ENCODE measurements at regions not wholly inside any gene's neighbourhood (a gene's known extent, or its start where the extent isn't known, plus 50 kb on each side); places are given as distances from the start of the nearest gene placed in this dataset.
A peak's percentile ranks its signal among the peaks of the same experiment; 100 is the strongest.
"Not testable (repeated sequence)": the region's sequence is repeated elsewhere in the genome, so short reads cannot be mapped to it uniquely, and the experiment has no call there.

DNA sequence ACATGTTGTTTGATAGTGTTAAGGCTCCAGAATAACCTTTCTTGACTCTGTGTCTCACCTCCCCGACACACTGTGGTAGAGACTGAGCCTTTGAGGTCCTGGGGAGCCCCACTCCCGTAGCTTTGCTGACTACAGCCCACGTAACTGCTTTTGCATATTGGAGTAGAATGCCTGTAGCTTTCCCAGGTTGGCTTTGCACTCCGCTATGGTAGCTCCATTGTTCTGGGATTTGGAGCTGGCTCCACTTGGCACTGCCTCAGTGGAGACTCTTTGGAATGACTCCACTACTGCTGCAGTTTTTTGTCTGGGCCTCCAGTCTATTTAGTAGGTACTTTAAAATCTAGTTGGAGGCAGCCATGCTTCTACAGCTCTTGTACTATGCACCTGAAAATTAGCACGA, 56.2 kb upstream of the ANXA1 start:
- no peak for DNase-seq (ENCODE audit: low spot score)

DNA sequence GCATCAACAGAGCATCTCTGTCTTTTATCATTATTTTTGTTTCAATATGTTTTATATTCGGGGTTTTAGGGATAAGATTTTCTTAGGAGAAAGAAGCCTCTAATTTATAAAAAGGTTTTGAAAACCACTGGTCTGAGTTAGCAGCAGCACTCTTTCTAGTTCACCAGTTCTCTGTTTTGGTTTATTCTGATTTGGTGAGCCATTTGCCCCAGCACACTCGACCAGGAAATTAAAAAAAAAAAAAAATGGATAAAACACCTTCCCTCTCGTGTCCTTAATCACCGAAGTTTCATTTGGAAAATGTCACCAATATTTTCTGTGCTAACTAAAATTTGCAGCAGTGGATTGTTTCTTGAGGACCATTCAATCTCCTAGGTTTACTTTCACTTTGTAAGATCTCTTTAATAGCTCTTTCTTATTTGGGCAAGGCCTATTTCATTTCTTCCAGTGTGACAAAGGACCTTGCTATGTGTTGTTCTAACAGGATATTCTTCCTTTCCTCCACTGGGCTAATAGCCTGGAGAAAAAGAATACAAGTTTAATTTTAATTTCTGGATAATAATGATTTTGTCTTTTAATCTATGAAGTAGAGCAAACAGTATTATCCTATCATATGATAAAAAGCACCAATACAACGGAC, 57.8 kb upstream of the ANXA1 start:
- peak; percentile 39 for DNase-seq (ENCODE audit: low spot score)

DNA sequence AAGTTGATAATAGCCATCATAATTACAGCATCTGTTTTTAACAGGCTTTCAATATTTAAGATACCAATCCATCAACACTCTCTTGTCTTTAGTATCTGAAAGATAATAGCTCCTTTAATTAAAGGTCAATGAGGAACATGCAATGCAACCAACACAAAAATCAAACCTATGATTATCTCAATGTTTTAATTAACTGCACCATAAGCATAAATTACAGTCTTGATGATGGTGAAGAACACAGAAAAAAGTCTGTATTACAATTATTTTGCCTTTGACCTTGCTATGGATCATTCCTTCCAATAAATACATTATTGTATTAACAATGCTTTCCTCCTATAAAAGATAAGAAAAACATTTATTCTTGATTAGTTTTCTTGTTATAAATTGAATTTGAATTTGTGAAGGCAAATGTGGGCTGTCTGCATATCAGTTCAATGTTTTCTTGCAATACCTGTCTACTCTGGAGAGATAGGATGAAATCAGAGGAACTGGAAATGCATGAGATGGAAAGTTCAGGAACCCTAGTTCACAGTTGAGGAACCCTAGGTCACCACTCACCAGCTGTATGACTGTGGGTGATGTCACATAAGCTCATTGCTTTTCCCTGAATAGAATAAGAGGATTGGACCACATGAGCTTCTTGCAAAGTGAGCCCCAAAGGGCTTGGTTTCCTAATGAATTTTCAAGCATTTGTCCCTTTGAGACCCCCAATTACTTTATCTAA, 58.5 kb upstream of the ANXA1 start:
- DNase-seq (ENCODE audit: low spot score) = no peak

DNA sequence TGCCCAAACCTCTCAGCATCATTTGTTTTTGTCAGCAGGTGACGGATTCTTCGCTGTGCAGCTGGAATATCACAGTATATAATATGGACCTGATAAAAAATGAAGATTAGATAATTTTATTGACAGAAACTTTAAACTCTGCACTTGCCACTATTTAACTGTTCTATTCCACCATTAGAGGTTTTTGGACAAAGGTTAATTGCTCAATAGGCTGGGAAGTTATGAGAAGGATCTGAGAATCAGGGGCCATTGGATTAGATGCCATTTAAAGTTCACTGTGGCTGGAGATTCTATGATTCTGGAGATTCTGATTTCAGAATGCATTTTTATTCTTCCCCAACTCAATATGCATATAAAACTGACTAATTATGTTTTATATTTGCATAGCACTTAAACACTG, 59.8 kb upstream of the ANXA1 start:
- no peak for DNase-seq (ENCODE audit: low spot score)

DNA sequence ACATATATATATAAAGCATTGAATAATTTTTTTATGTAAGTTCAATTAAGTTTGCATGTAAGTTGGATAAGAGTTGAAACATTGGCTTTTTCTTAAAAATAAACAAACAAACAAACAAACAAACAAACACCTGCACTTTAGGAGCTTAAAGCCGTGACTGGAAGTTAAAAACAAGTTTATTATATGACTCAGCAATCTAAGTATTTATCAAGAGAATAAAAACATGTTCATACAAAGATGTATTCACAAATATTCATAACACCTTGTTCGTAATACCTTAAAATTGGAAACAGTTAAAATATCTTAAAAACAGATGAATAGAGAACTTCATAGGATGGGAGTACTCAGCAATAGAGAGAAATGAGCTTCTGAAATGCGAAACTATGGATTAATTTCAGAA, 61.5 kb upstream of the ANXA1 start:
- DNase-seq (ENCODE audit: low spot score) = no peak

DNA sequence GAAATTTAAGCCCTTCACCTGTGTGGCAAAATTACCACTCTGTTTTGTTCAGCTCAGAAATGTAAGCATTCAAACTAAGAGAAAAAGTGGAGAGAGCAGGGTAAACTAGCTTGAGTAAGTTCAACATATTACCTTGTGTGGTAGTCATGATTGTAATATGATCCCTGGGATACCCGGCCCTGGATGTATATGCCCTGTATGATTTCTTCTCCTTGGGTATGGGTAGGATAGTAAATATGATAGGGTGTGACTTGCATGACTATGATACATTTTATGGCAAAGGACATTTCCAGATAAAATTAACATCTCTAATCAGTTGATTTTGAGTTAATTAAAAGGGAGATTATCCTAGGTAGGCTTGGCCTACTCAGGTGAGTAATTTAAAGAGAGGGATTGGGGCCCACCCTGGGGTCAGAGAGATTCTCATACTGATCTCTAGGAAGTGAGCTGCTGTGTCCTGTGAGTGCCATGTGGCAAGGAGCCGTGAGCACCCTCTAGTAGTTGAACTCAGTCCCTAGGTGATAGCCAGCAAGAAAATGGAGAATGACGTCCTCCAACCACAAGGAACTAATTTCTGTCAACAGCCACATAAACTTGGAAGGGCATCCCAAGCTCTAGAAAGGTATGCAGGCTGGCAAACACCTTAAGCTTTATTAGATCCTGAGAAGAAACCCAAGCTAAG, 62.2 kb upstream of the ANXA1 start:
- no peak for DNase-seq (ENCODE audit: low spot score)

DNA sequence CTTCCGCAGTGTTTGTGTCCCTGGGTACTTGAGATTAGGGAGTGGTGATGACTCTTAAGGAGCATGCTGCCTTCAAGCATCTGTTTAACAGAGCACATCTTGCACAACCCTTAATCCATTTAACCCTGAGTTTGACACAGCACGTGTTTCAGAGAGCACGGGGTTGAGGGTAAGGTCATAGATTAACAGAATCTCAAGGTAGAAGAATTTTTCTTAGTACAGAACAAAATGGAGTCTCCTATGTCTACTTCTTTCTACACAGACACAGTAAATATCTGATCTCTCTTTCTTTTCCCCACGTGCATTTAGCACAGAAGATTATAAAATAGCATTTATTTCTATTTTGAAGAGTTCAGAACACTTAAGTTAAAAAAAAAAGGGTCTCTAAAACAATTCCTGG, 63.8 kb upstream of the ANXA1 start:
- DNase-seq (ENCODE audit: low spot score) = not testable (repeated sequence)

DNA sequence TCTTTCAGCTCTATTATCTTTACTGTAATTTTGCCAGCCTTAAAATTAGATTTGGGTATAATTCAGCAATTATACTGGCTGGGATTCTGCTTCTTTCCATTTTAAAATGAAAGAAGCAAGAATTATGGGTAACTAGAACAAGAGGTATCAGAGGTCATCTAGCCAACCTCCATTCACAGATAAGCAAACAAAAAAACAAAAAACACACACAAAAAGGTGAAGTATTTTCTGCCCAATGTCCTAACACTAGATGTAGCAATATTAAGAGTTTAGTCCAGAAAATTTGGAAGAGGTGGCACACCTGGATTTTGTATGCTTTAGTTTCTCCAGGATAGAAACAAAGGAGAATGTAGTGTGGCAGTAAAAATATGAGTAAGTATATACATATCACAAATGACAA, 68.1 kb upstream of the ANXA1 start:
- DNase-seq (ENCODE audit: low spot score) = no peak

DNA sequence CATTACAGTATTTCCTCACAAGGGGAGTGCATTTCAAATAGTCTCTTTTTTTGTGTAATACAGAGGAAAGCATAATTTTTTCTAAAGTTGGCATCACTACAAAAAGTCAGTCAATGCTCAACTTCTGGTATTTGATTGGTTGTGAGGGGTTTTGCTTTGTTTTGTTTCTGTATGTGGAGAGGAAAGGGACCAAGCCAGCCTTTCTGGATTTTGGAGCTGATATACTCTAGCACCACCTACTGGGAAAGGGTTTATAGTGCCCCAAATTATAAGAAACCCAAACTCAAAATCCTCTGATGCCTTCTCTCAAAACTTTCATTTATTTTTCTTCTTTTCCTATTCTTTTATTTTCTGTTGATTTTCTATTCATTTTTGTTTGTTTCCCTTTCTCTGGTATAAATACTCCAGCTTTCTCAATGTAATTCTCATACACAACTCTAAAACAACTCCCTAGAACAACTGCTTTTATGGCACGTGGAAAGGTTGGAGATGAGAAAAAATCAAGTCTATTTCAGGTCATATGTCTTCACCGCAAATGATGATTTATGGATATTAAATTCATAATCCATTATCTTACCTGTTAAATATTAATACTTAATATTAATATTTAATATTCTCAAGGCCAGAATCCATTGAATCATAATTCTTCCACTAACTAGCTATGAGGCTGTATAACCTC, 69.5 kb upstream of the ANXA1 start:
- peak; percentile 71 for DNase-seq (ENCODE audit: low spot score)

DNA sequence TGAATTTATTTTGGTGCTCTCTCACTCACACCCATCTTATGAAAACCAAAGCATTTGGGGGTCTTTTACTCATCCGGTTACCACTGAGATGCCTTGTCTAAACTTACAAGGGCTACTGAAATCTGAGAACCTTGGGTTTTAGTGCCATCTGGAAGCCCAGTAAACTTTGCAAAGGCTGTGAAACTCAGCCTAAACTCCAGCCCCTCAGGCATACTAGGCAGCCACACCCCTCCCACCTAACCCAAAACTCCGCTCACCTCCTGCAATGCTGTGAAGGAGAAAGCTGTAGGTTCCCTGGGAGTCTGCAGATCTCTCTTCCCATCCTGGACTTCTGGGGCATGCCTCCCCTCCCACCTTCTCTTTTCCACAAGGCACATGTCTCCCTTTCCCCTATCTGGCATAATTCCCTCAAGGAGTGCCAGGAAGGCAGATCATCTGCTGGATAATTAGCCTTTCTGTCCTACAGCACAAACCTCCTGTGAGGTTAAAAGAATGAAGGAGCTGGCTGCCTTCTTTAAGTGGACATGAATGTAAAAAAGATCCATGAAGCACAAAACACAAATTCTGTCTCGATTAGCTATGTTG, 71.5 kb upstream of the ANXA1 start:
- DNase-seq (ENCODE audit: low spot score) = no peak

DNA sequence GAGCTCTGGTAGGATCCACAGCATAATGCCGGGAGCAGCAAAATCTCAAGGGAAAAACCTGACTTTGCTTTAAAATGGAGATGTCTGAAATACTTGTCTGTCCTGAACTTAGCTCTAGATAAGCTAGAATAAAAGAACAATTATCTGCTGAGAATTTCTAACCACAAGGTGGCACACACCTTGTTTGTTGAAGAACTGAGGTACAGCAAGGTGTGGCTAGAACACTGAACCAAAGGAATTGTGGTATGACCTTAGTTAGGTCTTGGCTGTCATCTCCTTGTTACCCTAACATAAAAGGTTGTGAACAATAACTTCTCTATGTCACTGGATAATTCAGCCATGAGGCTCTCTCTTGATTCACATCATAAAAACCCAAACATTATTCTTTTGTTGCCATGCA, 72.3 kb upstream of the ANXA1 start:
- no peak for DNase-seq (ENCODE audit: low spot score)

DNA sequence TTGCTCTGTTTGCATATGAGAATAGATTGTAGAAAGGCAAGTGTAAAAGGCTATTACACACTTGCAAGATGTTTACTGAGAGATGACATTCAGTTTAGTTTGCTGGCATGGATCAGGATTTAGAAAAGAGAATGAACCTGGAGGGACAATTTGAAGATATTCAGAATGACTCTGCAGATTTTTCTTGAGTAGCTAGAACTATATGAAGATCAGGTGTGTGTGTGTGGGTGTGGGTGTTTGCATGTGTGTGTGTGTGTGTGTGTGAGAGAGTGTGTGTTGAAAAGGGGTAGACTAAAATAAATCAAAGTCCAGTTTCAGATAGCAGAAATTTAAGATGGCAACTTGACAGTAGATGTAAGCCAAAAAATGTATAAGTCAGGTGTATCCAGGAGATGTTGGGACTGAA, 74.0 kb upstream of the ANXA1 start:
- no peak for DNase-seq (ENCODE audit: low spot score)

DNA sequence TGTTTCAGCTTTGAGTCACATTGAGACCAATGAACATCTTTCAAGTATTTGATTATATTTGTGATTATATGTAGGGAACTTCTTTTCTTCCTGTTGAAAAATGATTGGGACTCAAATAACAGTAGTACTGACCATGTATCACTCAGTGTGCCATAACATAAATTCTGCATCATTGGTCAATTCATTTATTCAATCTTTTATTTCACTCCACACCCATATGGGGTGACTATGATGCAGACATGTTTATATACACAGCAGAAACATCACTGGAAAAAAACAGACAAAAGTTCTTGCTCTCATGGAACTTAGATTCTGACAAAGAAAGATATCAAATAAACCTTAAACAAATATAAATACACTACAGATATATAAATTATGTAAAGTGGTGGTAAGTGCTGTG, 74.7 kb upstream of the ANXA1 start:
- DNase-seq (ENCODE audit: low spot score) = no peak

DNA sequence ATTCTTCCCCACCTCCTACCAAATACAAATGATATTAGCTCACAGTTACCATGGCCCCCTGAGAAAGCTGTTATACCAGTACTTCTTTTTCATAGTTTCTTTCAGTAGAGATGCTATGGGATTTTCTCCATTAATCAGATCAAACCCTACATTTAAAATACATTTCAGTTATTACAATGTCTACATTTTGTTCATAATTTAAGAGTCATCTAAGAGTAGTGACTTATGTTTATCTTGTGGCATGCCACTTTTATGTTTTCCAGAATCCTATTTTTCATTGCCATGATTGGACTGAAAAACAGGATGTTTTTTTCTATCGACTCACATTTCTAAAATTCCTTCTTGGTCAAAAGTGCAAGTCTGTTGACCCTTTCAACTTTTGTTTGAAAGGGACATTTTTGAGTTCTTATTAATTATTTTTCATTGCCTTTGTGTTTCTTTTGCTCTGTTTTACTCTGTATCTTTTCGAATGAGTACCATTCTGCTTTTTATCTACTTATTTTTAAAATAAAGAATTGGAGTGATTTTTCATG, 77.4 kb upstream of the ANXA1 start:
- DNase-seq (ENCODE audit: low spot score) = peak; percentile 22

DNA sequence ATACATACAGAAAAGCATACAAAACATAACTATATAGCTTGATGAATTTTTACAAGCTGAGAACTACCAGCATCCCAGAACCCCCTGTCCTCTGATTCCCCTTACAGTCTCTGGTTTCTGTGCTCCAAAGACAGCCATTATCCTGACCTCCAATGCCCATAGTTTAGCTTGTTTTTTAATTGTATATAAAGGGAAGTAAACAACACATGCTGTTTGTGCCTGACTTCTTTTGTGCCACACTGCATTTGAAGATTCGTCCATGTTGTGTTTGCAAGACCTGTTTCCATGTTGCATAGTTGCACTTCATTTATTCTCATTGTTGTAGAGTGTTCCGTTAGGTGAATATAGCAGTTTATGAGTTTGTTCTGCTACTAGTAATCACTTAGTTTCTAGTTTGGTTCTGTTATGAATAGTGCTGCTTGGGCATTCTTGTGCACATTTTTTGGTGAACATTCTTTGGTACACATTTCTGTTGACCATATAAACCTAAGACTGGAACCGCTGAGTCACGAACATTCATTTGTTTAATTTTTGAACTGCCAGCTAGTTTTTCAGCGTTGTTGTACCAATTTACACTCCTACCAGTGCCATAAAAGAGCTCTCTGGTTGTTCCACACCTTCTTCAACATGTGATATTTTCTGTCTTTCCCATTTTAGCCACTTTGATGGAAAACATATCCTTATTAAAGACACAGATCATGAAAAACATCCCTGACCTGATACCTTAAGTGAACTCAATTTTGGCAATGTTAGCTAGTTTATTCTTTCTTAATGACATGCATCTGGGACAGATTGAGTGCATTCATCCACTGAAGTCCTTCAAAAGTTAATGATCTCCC, 78.1 kb upstream of the ANXA1 start:
- DNase-seq (ENCODE audit: low spot score) = peak; percentile 19

DNA sequence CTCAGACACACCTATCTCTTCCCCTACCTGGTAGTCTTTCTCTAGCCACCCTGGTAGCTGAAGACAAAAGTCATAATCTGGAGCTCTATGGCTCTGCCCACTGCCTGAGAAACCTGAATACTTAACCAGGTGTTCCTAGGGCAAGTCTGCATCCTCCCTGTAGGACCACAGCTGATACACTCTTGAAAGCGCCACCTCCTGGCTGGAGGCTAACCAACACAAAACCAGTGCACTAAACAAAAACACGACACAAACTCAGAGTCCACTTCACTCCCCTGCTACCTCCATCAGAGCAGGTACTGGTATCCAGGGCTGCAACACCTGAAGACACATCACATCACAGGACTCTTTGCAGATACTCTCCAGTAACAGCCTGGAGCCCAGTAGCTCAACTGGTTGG, 84.6 kb upstream of the ANXA1 start:
- DNase-seq (ENCODE audit: low spot score) = no peak

DNA sequence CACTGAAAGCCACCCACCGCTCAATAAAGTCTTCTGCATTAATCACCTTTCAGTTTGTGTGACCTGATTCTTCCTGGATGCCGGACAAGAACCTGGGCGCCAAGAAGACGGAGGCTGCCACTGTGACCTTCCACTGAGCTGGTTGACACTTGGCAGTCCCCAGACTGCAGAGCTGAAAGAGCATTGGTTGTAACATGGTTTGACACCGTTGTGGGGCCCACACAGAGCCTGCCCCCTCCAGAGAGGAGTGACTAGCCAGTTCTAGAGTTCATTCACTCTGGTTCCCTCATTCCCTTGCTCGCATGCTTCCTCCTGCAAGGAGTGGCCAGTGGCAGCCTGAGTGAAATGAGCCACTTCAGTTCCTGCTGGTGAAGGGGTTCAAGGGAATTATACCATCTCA, 86.2 kb upstream of the ANXA1 start:
- DNase-seq (ENCODE audit: low spot score) = no peak

DNA sequence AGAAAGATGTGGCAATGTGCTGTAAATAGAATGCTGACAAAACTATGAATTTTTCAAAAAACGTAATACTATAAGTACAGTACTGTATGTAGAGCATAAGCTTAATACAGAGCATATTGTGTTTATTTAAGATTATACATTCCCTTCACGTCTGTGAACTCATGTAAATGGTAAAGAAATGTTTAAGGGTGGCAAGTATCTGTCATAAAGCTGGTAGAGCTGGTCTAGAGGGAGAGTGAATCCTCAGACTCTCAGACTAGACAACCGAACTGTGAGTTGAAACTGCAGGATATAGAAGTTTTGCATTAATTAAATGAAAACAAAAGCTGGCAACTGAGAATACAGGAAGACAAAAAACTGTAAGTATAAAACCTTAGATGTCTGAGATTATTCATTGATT, 87.3 kb upstream of the ANXA1 start:
- DNase-seq (ENCODE audit: low spot score) = no peak

DNA sequence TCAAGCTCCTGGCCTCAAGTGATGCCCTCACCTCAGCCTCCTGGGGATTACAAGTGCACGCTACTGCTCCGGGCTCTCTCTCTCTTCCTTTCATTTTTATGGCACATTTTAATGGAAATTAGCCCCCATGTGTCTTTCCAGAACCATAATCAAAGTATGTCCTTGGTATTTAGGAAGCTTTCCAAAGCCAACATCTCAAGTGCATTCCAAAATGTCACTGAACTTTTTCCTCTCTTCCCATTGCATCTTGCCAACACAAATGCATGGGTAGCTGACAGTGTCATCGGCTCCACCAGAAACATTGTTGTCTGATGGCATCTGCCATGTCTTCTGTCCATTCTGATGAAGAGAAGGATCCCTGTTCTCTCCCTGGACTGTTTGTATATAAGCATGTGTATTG, 90.5 kb upstream of the ANXA1 start:
- DNase-seq (ENCODE audit: low spot score) = no peak

DNA sequence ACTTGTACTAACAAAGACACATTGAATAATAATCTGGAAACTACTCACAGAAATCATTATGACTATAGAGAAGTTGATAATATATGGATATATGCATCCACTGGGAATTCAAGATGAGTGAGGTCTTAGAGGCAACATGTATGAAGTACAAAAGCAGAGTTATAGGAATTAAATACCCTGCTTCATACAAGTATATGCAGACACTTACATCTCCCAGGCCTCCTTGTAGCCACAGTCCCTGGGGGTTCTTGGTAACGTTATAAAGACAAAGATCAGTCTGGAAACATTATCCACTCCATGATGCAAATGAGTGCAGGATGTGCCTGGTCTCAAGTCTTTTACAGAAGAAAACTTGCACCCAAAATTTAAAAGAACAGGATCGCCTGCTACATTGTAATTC, 92.4 kb upstream of the ANXA1 start:
- DNase-seq (ENCODE audit: low spot score) = no peak

DNA sequence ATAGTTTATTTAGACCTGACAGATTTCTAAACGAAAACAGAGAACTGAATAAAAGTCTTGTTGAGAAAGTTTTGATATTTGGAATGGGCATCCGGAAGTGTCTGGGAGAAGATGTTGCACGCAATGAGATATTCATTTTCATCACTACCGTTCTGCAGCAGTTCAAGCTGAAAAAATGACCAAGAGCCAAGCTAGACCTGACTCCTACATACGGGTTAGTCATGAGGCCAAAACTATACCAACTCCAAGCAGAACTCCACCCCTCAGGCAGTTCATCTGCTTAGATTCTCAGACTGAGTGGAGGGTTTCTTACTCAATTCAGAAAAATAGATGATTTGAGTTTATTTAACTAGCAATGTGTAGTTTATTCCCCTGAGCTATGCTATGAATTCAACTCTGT, 95.4 kb upstream of the ANXA1 start:
- no peak for DNase-seq (ENCODE audit: low spot score)

All from GM03348 (cell line).